GM21367 (cell line): ENCODE measurements at regions not wholly inside any gene's neighbourhood (a gene's known extent, or its start where the extent isn't known, plus 50 kb on each side); places are given as distances from the start of the nearest gene placed in this dataset.
"Not testable (repeated sequence)": the region's sequence is repeated elsewhere in the genome, so short reads cannot be mapped to it uniquely, and the experiment has no call there.

Experiments used
- ATAC-seq: cut with Tn5 transposase; IDR thresholded peaks from one replicate; pipeline ENCODE4 v1.9.1; 2021; ENCODE audit not compliant: unreplicated experiment

GRCh38 chr1:206256935-206257334 is 53.6 kb downstream of the SRGAP2 start:
- ATAC-seq: peak; percentile 88

GRCh38 chr1:206261473-206261872 is 58.1 kb downstream of the SRGAP2 start:
- ATAC-seq: not testable (repeated sequence)

DNA sequence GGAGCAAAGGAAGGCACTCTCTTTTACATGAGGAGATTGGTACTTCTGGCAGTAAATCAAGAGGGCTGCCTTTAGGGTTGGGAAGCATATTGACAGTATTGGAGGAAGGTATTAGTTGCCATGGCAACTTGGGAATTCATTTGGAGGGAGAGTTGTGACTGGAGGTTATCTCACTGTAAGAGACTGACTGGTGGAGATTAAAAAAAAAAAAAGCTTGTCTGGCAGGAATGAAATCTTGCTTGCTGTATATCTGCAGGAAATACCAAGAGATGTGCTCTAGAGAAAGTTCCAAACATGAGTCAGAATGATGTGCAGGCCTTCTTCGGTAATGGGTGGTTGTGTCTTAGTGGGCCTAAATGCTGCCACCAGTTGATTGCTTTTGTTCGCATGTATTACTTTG is 59.1 kb downstream of the SRGAP2 start:
- ATAC-seq: not testable (repeated sequence)

DNA sequence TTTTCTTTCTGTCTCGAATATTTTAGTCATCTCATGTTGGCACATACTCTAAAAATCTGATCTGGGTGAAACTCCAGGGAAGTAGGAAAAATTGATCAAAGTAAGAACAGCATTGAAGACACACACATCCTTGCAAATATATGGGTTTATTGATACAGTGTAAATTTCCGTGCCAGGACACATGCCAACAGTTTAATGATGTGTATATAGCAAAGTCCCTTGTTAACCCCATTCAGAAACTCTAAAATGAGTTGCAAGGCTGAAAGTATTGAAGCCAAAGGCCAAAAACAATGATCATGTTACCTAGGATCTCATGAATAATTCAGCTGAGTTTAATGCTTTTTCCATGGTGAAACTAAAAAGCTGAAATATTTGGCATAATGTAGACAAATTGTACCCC is 61.6 kb downstream of the SRGAP2 start:
- ATAC-seq: not testable (repeated sequence)

- ATAC-seq: not testable (repeated sequence)
Measured at GRCh38 chr1:206271153-206271552, 67.8 kb downstream of the SRGAP2 start.

GRCh38 chr1:206273104-206273503 is 69.8 kb downstream of the SRGAP2 start:
- not testable (repeated sequence) for ATAC-seq

DNA sequence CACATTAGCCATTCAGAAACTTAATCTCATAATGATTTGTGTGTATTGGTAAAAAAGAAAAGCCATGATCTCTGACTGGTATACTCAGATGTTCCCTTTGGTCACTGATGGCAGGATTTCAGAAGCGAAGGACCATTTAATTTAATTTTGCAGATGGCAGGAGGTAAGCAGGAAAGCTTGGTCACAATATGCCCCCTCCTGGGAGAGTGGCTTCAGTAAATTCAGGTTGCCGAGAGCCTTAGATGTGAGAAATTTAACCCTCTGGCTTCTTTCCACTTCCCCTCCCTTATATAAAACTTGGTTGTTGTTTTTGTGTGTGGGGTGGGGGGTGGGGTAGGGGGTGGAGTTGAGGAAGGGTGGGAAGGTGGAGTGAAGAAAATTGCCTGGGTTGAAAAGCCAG is 72.8 kb downstream of the SRGAP2 start:
- ATAC-seq: not testable (repeated sequence)

GRCh38 chr1:206278683-206279082 is 75.3 kb downstream of the SRGAP2 start:
- ATAC-seq: not testable (repeated sequence)

DNA sequence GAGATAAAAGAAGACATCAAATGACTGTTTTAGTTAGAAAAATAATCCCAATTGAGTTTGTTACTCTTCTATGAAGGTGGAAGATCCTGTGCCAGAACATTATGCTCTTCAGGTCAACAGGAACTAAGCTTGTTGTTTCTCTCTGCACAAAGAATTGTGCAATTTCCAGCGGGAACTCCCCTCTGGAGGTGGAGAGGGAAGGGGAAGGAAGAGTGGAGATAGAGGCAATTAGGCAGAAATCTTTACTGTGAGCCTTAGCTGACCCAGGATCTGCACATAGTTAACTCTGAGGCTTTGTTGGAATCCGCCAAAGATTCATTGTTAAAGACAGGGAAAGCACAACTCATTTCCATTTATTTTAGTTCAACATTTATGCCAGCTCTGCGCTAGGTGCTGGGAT is 77.3 kb downstream of the SRGAP2 start:
- ATAC-seq: not testable (repeated sequence)

DNA sequence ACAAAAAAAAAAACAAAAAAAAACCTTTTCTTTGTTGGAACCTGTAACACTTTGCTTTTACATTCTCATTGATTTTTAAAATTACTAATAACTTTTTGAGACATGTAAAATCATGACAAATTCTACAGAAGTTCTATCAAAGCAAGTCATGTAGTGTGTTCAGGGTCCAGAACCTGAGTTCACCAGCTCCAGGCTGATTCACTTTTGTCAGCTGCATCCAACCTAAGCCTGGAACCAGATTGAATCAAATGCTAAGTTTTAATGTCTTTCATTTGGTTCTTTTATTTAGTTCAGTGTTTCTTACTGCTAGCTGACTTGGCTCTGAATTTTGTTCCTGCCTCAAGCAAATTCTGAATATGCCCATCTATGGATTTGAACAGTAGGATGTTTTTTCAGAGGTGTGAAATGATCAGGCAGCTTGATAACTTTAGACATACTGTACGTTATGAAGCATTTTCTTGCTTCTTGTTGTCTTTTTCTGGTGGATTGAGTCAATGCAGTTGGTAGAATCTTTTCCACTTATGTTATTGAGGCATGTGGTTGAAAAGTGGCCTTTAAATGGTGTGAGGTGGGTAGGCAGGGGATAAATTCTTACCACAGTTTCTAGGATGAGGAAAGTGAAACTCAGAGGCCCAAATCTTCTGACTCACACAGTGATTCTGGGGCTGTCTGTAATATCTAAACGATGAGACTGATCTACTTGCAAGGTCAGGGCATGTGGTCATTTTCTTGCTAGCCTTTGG is 78.7 kb downstream of the SRGAP2 start:
- ATAC-seq: peak; percentile 54

DNA sequence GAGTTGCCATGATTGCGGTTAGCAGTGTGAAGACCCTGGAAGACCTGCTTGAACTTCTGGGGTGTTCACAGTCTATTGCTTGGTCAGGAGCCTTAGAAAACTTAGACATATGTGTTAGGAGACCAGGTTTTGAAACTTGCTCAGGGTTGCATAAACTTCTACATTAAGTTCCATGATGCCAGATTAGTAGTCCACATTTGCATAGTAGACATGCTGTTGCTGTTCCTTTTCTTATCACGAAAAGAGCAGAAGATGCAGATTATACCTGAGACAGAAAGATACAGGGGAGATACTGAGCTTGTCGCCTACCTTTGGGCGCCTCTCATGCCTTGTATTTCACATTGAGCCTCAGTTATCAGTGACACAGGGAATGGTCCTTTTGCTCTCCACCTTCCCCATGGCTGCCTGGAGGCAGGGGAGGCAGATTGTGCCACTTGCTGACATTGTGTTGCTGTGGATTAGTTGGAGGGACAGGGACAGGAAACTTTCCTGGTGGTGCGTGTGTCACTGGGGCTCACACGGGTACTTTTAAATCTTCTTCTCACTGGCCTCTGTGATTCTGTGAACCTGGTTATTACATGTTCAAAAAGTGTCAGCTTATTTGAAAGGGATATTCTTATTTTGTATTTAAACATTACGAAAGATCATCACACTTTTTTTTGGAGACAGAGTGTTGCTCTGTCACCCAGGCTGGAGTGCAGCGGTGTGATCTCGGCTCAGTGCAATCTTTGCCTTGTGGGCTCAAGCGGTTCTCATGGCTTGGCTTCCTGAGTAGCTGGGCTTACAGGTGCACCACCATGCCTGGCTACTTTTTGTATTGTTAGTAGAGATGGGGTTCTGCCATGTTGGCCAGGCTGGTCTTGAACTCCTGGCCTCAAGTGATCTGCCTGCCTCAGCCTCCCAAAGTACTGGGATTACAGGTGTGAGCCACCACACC is 82.0 kb downstream of the SRGAP2 start:
- not testable (repeated sequence) for ATAC-seq

GRCh38 chr1:206287759-206288158 is 84.4 kb downstream of the SRGAP2 start:
- not testable (repeated sequence) for ATAC-seq

DNA sequence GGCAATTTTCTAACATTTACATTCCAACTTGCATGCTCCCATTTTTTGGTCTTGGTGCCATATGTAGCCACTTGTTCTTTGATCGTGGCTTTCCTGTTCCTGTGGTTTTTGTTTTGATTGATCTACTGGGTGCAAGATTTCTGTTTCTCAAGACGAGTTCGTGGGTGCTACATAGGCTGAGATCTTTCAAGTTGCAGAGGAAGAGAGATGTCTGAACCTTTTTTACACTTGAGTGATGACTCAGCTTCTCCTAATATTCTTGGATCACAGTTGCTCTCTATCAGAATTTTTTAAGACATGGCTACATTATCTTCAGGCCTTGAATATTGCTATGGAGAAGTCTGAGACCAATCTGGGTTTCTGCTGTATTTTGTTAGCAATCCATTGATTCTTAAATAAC is 85.1 kb downstream of the SRGAP2 start:
- ATAC-seq: not testable (repeated sequence)

GRCh38 chr1:206297145-206298031 is 94.0 kb downstream of the SRGAP2 start:
- ATAC-seq: not testable (repeated sequence)

- ATAC-seq: not testable (repeated sequence)
Measured at GRCh38 chr1:206298032-206298392, 94.7 kb downstream of the SRGAP2 start.

DNA sequence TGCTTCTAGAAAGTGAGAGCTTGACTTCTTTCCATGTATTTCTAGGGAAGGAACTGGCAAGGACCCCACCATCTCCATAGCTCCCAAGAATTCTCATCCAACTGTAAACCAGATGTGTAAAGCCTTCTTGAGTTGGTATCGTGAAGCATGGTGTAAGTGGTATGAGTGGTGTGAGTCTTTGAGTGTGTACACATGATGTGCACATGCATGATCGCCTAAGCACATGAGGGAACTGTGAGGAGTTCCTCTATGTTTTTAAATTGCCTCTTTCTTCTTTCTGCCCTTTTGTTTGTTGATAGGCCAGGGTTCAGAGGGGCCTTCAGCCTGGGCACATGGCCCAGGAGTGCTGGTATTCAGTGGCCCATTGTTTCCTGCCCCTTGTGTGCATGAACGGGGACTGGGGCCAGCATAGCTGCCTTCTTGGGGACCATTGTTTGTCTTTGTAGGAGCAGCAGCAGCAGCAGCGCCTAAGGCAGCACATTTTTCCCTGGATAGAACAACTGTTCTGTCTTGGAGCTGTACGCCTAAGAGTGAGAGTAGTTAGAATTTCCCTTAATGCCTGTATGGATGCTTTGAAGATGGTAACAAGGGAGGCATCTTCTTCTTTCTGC is 95.9 kb downstream of the SRGAP2 start:
- ATAC-seq: not testable (repeated sequence)

- ATAC-seq: not testable (repeated sequence)
Measured at GRCh38 chr1:206299942-206300341, 96.6 kb downstream of the SRGAP2 start.

GRCh38 chr1:206302056-206302455 is 98.7 kb downstream of the SRGAP2 start:
- ATAC-seq: not testable (repeated sequence)

DNA sequence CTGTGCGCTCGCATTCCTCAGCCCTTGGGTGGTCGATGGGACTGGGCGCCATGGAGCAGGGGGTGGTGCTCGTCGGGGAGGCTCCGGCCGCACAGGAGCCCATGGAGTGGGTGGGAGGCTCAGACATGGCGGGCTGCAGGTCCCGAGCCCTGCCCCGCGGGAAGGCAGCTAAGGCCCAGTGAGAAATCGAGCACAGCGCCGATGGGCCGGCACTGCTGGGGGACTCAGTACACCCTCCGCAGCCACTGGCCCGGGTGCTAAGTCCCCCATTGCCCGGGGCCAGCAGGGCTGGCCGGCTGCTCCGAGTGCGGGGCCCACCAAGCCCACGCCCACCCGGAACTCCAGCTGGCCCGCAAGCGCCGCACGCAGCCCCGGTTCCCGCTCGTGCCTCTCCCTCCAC is 104.1 kb downstream of the SRGAP2 start:
- not testable (repeated sequence) for ATAC-seq

DNA sequence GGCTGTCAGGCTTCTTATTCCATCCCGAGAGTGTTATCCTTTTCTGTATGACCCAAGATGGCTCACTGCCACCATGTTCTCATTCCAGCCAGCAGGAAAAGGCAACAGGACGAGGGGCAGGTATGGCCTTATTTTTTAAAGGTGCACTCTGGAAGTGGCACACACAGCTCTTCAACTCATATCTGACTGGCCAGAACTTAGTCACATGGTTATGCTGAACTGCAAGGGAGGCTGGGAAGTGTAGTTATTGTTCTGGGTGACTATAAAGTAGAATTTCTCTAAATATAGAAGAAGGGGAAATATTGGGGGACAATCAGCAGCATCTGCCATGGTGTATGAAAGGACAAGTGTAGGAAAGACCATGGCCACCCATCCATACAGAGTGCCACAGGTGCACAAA is 107.6 kb downstream of the SRGAP2 start:
- ATAC-seq: not testable (repeated sequence)
